ENCODE measurements at regions not wholly inside any gene's neighbourhood (a gene's known extent, or its start where the extent isn't known, plus 50 kb on each side); places are given as distances from the start of the nearest gene placed in this dataset.

DNA sequence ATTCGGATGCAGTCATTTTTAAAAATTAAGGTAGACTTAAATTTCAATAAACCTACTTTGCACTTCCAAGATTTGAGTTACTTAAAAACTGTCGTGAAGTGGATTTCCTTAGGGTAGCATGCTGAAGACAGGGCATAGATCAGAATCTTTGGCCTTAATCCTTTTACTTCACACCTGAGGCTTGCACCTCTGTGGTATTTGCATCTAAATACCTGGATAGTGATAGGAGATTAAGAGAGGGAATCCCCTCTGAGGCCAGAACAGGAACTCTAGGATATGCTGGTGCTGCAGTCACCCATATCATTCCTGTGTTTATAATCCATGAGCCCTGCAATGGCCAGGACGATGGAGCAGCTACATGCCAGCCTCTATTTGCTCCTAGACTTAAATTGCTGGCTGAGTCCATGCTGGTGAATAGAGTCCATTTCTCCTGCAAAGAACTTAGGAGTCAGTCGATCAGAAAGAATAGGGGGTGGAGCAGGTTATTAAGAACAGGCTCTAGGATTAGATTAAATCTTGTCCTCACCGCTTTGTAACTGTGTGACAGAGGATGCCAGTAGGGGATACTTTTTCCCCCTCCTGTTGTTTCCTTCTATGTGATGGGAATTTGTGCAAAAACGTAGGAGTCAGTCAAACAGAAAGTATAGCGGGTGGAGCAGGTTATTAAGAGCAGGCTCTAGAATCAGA, 333.6 kb downstream of the DUSP10 start:
- TF ChIP-seq, protein P1, sequence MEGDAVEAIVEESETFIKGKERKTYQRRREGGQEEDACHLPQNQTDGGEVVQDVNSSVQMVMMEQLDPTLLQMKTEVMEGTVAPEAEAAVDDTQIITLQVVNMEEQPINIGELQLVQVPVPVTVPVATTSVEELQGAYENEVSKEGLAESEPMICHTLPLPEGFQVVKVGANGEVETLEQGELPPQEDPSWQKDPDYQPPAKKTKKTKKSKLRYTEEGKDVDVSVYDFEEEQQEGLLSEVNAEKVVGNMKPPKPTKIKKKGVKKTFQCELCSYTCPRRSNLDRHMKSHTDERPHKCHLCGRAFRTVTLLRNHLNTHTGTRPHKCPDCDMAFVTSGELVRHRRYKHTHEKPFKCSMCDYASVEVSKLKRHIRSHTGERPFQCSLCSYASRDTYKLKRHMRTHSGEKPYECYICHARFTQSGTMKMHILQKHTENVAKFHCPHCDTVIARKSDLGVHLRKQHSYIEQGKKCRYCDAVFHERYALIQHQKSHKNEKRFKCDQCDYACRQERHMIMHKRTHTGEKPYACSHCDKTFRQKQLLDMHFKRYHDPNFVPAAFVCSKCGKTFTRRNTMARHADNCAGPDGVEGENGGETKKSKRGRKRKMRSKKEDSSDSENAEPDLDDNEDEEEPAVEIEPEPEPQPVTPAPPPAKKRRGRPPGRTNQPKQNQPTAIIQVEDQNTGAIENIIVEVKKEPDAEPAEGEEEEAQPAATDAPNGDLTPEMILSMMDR (conservative IDR thresholded peaks at IDR 0.05; ENCODE audit: low read length): no peak
- no peak for TF ChIP-seq EZH2phosphoT487 (IDR thresholded peaks at IDR 0.05; ENCODE audit: borderline replicate concordance, low read depth, low read length)
